B cell (primary cell): ENCODE measurements at regions not wholly inside any gene's neighbourhood (a gene's known extent, or its start where the extent isn't known, plus 50 kb on each side); places are given as distances from the start of the nearest gene placed in this dataset.

Experiments used
- ATAC-seq: fragments of 200-7000 bp; cut with Tn5 transposase; one replicate; pipeline ENCODE4 v1.10.0; 2021; ENCODE audit warnings: low read depth, mild to moderate bottlenecking, moderate number of reproducible peaks, moderate library complexity
- CTCF ChIA-PET: fragments of 350-600 bp; sonication (Branson Sonifier 250); formaldehyde crosslinking; loops from one replicate; lab custom pipeline; 2021; ENCODE audit warnings: antibody characterized with exemption, inconsistent platforms; lab: Charles Lee
- POLR2A ChIA-PET: fragments of 350-600 bp; sonication (Branson Sonifier 250); formaldehyde crosslinking; loops from one replicate; lab custom pipeline; 2021; ENCODE audit warnings: antibody characterized with exemption; lab: Charles Lee
- DNase-seq: peaks from one replicate; pipeline ENCODE4 v3.0.0; 2013
- H2AFZ ChIP-seq: 2 replicates; pipeline ENCODE4 v1.6.1; 2012; ENCODE audit warnings: mild to moderate bottlenecking, low read depth, low read length; ENCODE audit not compliant: insufficient read depth, poor library complexity, severe bottlenecking
- H3K27ac ChIP-seq, 2 donors: 1 replicate in 1 of 2; 2 replicates in 1 of 2; pipeline ENCODE4 v1.5.1; 2012 to 2013; ENCODE audit warnings: low read length in 2 of 2, mild to moderate bottlenecking in 2 of 2, moderate library complexity in 1 of 2
- H3K27me3 ChIP-seq, 4 experiments: fragments of 200-600 bp in 1 of 4; sonication (generic) in 1 of 4; replicated peaks in 1 of 4; 1 replicate in 2 of 4; 2 replicates in 2 of 4; pipeline versions ENCODE4 v1.6.1 to v1.7.0; 2013 to 2016; ENCODE audit warnings: low read length in 3 of 4, mild to moderate bottlenecking in 2 of 4, mixed read lengths in 1 of 4, moderate library complexity in 1 of 4; ENCODE audit not compliant: insufficient read depth in 4 of 4, control insufficient read depth in 3 of 4; ENCODE audit errors: control extremely low read depth in 1 of 4
- H3K36me3 ChIP-seq, 2 experiments: replicated peaks in 1 of 2; 1 replicate in 1 of 2; 2 replicates in 1 of 2; pipeline versions ENCODE4 v1.6.1 to v1.7.1; 2013; ENCODE audit warnings: low read length in 1 of 2; ENCODE audit not compliant: insufficient read depth in 2 of 2, control insufficient read depth in 1 of 2; ENCODE audit errors: control extremely low read depth in 1 of 2, extremely low read depth in 1 of 2
- H3K4me1 ChIP-seq, 2 donors: fragments of 200-600 bp in 1 of 2; sonication (generic) in 1 of 2; 1 replicate in 1 of 2; 2 replicates in 1 of 2; pipeline versions ENCODE4 v1.5.1 to v1.6.1; 2013 to 2017; ENCODE audit warnings: low read length in 2 of 2; ENCODE audit not compliant: control insufficient read depth in 2 of 2, insufficient read depth in 2 of 2
- H3K4me2 ChIP-seq: replicated peaks from 2 replicates; pipeline ENCODE3; 2012; ENCODE audit warnings: mild to moderate bottlenecking, low read depth, low read length; ENCODE audit not compliant: poor library complexity, severe bottlenecking
- H3K4me3 ChIP-seq, 5 experiments: fragments of 200-600 bp in 1 of 5; sonication (generic) in 1 of 5; 1 replicate in 3 of 5; 2 replicates in 2 of 5; pipeline versions ENCODE4 v1.5.1 to v1.7.0; 2011 to 2016; ENCODE audit warnings: low read length in 4 of 5, mild to moderate bottlenecking in 4 of 5, low read depth in 2 of 5, control low read depth in 1 of 5, moderate library complexity in 1 of 5; ENCODE audit not compliant: insufficient read depth in 1 of 5; ENCODE audit errors: control extremely low read depth in 1 of 5, extremely low read depth in 1 of 5
- H3K79me2 ChIP-seq: fragments of 200-600 bp; sonication (generic); one replicate; pipeline ENCODE4 v1.6.0; 2016; ENCODE audit warnings: low read length; ENCODE audit not compliant: control insufficient read depth, insufficient read depth
- H3K9ac ChIP-seq: fragments of 200-600 bp; sonication (generic); 2 replicates; pipeline ENCODE4 v1.6.1; 2017; ENCODE audit warnings: mild to moderate bottlenecking, low read length, moderate library complexity
- H3K9me3 ChIP-seq, 3 donors: one replicate each; pipeline versions ENCODE4 v1.6.1 to v1.7.1; 2013; ENCODE audit warnings: low read length in 2 of 3; ENCODE audit not compliant: control insufficient read depth in 2 of 3, insufficient read depth in 1 of 3; ENCODE audit errors: control extremely low read depth in 1 of 3
- H4K20me1 ChIP-seq: 2 replicates; pipeline ENCODE4 v1.6.0; 2012; ENCODE audit warnings: mild to moderate bottlenecking, low read length; ENCODE audit not compliant: insufficient read depth, control insufficient read depth, poor library complexity, severe bottlenecking
- H3K27ac Mint-ChIP-seq: one replicate; pipeline ENCODE4 v1.8.0; 2021; ENCODE audit warnings: mixed read lengths
- H3K27me3 Mint-ChIP-seq: one replicate; pipeline ENCODE4 v1.8.0; 2021; ENCODE audit warnings: mixed read lengths
- H3K4me1 Mint-ChIP-seq: one replicate; pipeline ENCODE4 v1.8.0; 2021; ENCODE audit warnings: mixed read lengths
- H3K4me3 Mint-ChIP-seq: one replicate; pipeline ENCODE4 v1.8.0; 2021; ENCODE audit warnings: mixed read lengths
- H3K9me3 Mint-ChIP-seq: one replicate; pipeline ENCODE4 v1.8.0; 2022; ENCODE audit warnings: mixed read lengths; ENCODE audit not compliant: insufficient read depth
- CTCF ChIP-seq: fragments of 200-600 bp; IDR thresholded peaks from one replicate; pipeline ENCODE4 v1.8.0; 2022; ENCODE audit warnings: antibody characterized with exemption, mild to moderate bottlenecking
- EZH2 ChIP-seq: IDR thresholded peaks from 2 replicates; pipeline ENCODE4 v1.6.1; 2012; ENCODE audit warnings: borderline replicate concordance, low read depth, mild to moderate bottlenecking, moderate library complexity, low read length; ENCODE audit not compliant: insufficient read depth, poor library complexity, severe bottlenecking
- WGBS: methylation state at CpG from one replicate; pipeline ENCODE4 v1.1.5; 2013; ENCODE audit warnings: missing lambda C conversion rate; ENCODE audit not compliant: insufficient coverage; 5-methylcytosine and 5-hydroxymethylcytosine counted together
- intact Hi-C: fragments of 100-400 bp; cut with micrococcal nuclease; formaldehyde crosslinking; loops from one replicate; pipeline ENCODE4 v1.10.0; 2022

- H3K4me3 ChIP-seq, result no peak overlapping the region
- H2AFZ ChIP-seq, result no peak overlapping the region
- intact Hi-C loops, result no loop called here
- 82% methylated on average over 4 of the region's 8 CpGs for WGBS
- H3K4me1 Mint-ChIP-seq, result no peaks in the 10 kb centered on the region
- H3K9me3 Mint-ChIP-seq, result no peaks in the 10 kb centered on the region
- no peaks in the 10 kb centered on the region for H3K79me2 ChIP-seq
- no peak for ATAC-seq
- ChIA-PET CTCF (interaction anchor here (0.7 to 1.0 kb wide), 2 partner anchors 8 to 815 kb away, joined by 3 read pairs; no protein-coding TSS in a partner anchor), POLR2A (no interaction called here)
- no peak overlapping the region for H3K4me3 Mint-ChIP-seq
- no peak overlapping the region for H3K27ac Mint-ChIP-seq
- no peak overlapping the region for H3K4me2 ChIP-seq
- H3K27ac ChIP-seq, result no peak overlapping the region
- peaks cover 23% of the 10 kb centered on the region for H3K27me3 Mint-ChIP-seq
- H3K9ac ChIP-seq, result no peak overlapping the region
- no peaks in the 10 kb centered on the region for H3K4me1 ChIP-seq
- no peak for DNase-seq
- no peaks in the 10 kb centered on the region for H4K20me1 ChIP-seq
- TF ChIP-seq CTCF, result no peak
- no peak for TF ChIP-seq EZH2
- H3K36me3 ChIP-seq, result no peaks in the 10 kb centered on the region
- no peaks in the 10 kb centered on the region for H3K9me3 ChIP-seq
- H3K27me3 ChIP-seq, result peaks cover 0 to 4% (median under 1%) of the 10 kb centered on the region in 4 experiments
Observed at GRCh38 chr12:102757154-102757881, 159.7 kb downstream of the PAH start.

- H3K27me3 ChIP-seq, result peaks cover 0 to 4% (median 0%) of the 10 kb centered on the region in 4 experiments
- H4K20me1 ChIP-seq, result no peaks in the 10 kb centered on the region
- H3K36me3 ChIP-seq, result no peaks in the 10 kb centered on the region
- intact Hi-C loops, result no loop called here
- POLR2A ChIA-PET, result no interaction called here
- H3K4me2 ChIP-seq, result no peak overlapping the region
- ATAC-seq (no peak), DNase-seq (no peak)
- no peaks in the 10 kb centered on the region for H3K79me2 ChIP-seq
- WGBS, result 67% methylated on average over 1 of the region's 3 CpGs
- no peak overlapping the region for H3K9ac ChIP-seq
- no peaks in the 10 kb centered on the region for H3K9me3 Mint-ChIP-seq
- no peak overlapping the region for H3K4me3 ChIP-seq
- no peaks in the 10 kb centered on the region for H3K4me1 Mint-ChIP-seq
- peaks cover 30% of the 10 kb centered on the region for H3K27me3 Mint-ChIP-seq
- CTCF ChIA-PET, result no interaction called here
- no peaks in the 10 kb centered on the region for H3K4me1 ChIP-seq
- no peak overlapping the region for H3K27ac Mint-ChIP-seq
- H3K27ac ChIP-seq, result no peak overlapping the region
- H3K9me3 ChIP-seq, result no peaks in the 10 kb centered on the region
- TF ChIP-seq EZH2 (no peak), CTCF (no peak)
- no peak overlapping the region for H3K4me3 Mint-ChIP-seq
- H2AFZ ChIP-seq, result no peak overlapping the region
Observed at GRCh38 chr12:102756530-102756929, 160.5 kb downstream of the PAH start.
